AG04449 (cell line): ENCODE measurements at regions not wholly inside any gene's neighbourhood (a gene's known extent, or its start where the extent isn't known, plus 50 kb on each side); places are given as distances from the start of the nearest gene placed in this dataset.

Source experiments
- CTCF ChIA-PET: fragments of 350-600 bp; formaldehyde crosslinking; extraction: SDS; loops from one replicate; lab custom pipeline; 2021; ENCODE audit warnings: antibody characterized with exemption; lab: Yijun Ruan, JAX
- POLR2A ChIA-PET: fragments of 400-600, 350-600 bp; formaldehyde crosslinking; extraction: SDS; loops from one replicate; lab custom pipeline; 2020; ENCODE audit warnings: antibody characterized with exemption, inconsistent platforms; lab: Yijun Ruan, JAX
- DNase-seq: peaks from one replicate; pipeline ENCODE4 v3.0.0-alpha.2; 2010; ENCODE audit warnings: low read depth, low spot score
- H3K4me3 ChIP-seq: 2 replicates; pipeline ENCODE4 v1.5.1; 2011; ENCODE audit warnings: low read depth, mild to moderate bottlenecking, control low read depth, low read length
- CTCF ChIP-seq: IDR thresholded peaks from one replicate; pipeline ENCODE4 v1.5.1; 2011; ENCODE audit warnings: mild to moderate bottlenecking, moderate library complexity, low read length, control low read depth, inconsistent platforms; ENCODE audit not compliant: insufficient read depth; ENCODE audit errors: missing control alignments

GRCh38 chr6:139647016-139647415 lies 272.6 kb upstream of the CITED2 start:
- DNase-seq: peak; percentile 10
- ChIA-PET POLR2A (no interaction called here), CTCF (no interaction called here)
- TF ChIP-seq CTCF: no peak
- H3K4me3 ChIP-seq: no peak overlapping the region

GRCh38 chr6:139644821-139645220 lies 270.4 kb upstream of the CITED2 start:
- DNase-seq: peak; percentile 28
- ChIA-PET CTCF (no interaction called here), POLR2A (interaction anchor here (1.4 kb wide), 1 partner anchor 270 kb away, joined by 3 read pairs; no protein-coding TSS in a partner anchor)
- H3K4me3 ChIP-seq: no peak overlapping the region
- no peak for TF ChIP-seq CTCF

- no peak for TF ChIP-seq CTCF
- ChIA-PET CTCF (no interaction called here), POLR2A (interaction anchor here (0.7 kb wide), 1 partner anchor 270 kb away, joined by 4 read pairs; the partner anchor contains the start of gene CITED2)
- H3K4me3 ChIP-seq: no peak overlapping the region
- DNase-seq: no peak
Measured at GRCh38 chr6:139643986-139644385, 269.5 kb upstream of the CITED2 start.

GRCh38 chr6:139642346-139642745 lies 267.9 kb upstream of the CITED2 start:
- ChIA-PET POLR2A (no interaction called here), CTCF (no interaction called here)
- no peak overlapping the region for H3K4me3 ChIP-seq
- TF ChIP-seq CTCF: no peak
- no peak for DNase-seq

- POLR2A ChIA-PET: no interaction called here
Measured at GRCh38 chr6:139641376-139641775, 266.9 kb upstream of the CITED2 start.

GRCh38 chr6:139640921-139641320 lies 266.5 kb upstream of the CITED2 start:
- CTCF ChIA-PET: no interaction called here
- DNase-seq: no peak
- POLR2A ChIA-PET: no interaction called here
- no peak overlapping the region for H3K4me3 ChIP-seq
- TF ChIP-seq CTCF: no peak

More at GRCh38 chr6:139641376-139641775, 266.9 kb upstream of the CITED2 start:
- CTCF ChIA-PET: no interaction called here
- no peak for DNase-seq
- TF ChIP-seq CTCF: no peak
- no peak overlapping the region for H3K4me3 ChIP-seq
